A549 (cell line): ENCODE measurements at regions not wholly inside any gene's neighbourhood (a gene's known extent, or its start where the extent isn't known, plus 50 kb on each side); places are given as distances from the start of the nearest gene placed in this dataset.

Experiments
- CTCF ChIP-seq: fragments of >200 bp; sonication (Bioruptor Twin); formaldehyde crosslinking; IDR thresholded peaks from 3 replicates; pipeline ENCODE4 v1.5.1; 2016
- HMGXB4 ChIP-seq: fragments of 250-450 bp; sonication (Bioruptor Pico); IDR thresholded peaks from 2 replicates; pipeline ENCODE4 v1.5.0; 2021; ENCODE audit warnings: mild to moderate bottlenecking, moderate library complexity, borderline replicate concordance
- JUN ChIP-seq, 2 experiments: fragments of >200 bp; sonication (Bioruptor Twin); formaldehyde crosslinking; IDR thresholded peaks; 2 replicates in 1 of 2; 3 replicates in 1 of 2; pipeline ENCODE4 v1.6.1; 2016 to 2017
- KDM5A ChIP-seq: fragments of 200-600 bp; sonication (generic); IDR thresholded peaks from 2 replicates; pipeline ENCODE4 v1.6.1; 2016; ENCODE audit warnings: antibody characterized with exemption, mild to moderate bottlenecking
- MAX ChIP-seq: IDR thresholded peaks from 2 replicates; pipeline ENCODE4 v1.6.1; 2012
- MAZ ChIP-seq: fragments of 150-350 bp; IDR thresholded peaks from 2 replicates; pipeline ENCODE4 v1.6.1; 2014; ENCODE audit warnings: antibody characterized with exemption, low read depth, low read length, borderline replicate concordance
- MYC ChIP-seq: IDR thresholded peaks from 2 replicates; pipeline ENCODE4 v1.6.1; 2012; ENCODE audit warnings: mild to moderate bottlenecking, inconsistent platforms, low read length, improper control_type of control experiment, borderline replicate concordance
- PHF8 ChIP-seq: fragments of 200-600 bp; sonication (generic); IDR thresholded peaks from 2 replicates; pipeline ENCODE4 v1.6.1; 2016; ENCODE audit warnings: low read depth, mild to moderate bottlenecking, antibody characterized with exemption, moderate library complexity, borderline replicate concordance
- POLR2A ChIP-seq: IDR thresholded peaks from 2 replicates; pipeline ENCODE4 v1.6.1; 2012; ENCODE audit warnings: mild to moderate bottlenecking, low read length
- SREBF2 ChIP-seq: fragments of 450-650 bp; IDR thresholded peaks from 2 replicates; pipeline ENCODE4 v1.6.1; 2014; ENCODE audit warnings: mild to moderate bottlenecking, moderate library complexity
- ZFP36 ChIP-seq: fragments of 450-650 bp; IDR thresholded peaks from 2 replicates; pipeline ENCODE4 v1.6.1; 2014; ENCODE audit warnings: borderline replicate concordance; ENCODE audit not compliant: partially characterized antibody

- TF ChIP-seq MYC (no peak), KDM5A (no peak), CTCF (no peak), ZFP36 (no peak), MAX (no peak), POLR2A (no peak), JUN (IDR thresholded peaks at IDR 0.05) (no peak), SREBF2 (no peak), PHF8 (no peak), MAZ (no peak), HMGXB4 (no peak)
These were observed 296.7 kb upstream of the DACH1 start for GRCh38 chr13:72163678-72164077.
